ENCODE measurements at regions not wholly inside any gene's neighbourhood (a gene's known extent, or its start where the extent isn't known, plus 50 kb on each side); places are given as distances from the start of the nearest gene placed in this dataset.
A peak's percentile ranks its signal among the peaks of the same experiment; 100 is the strongest.

- H2BK5ac ChIP-seq (ENCODE audit: low read length): no peak overlapping the region
Observed at GRCh38 chr7:13359656-13360055, 629.8 kb downstream of the ETV1 start.

GRCh38 chr7:13386741-13387140, 602.7 kb downstream of the ETV1 start:
- Histone ChIP-seq H3K27ac (ENCODE audit: low read depth, low read length) (no peak overlapping the region), H4K5ac (ENCODE audit: low read length) (no peak overlapping the region), H3K4me2 (ENCODE audit: low read length) (no peak overlapping the region), H3K36me3 (ENCODE audit: control insufficient read depth, insufficient read depth, low read length) (no peaks in the 10 kb centered on the region), H3K23ac (ENCODE audit: low read length) (no peak overlapping the region), H3K4ac (ENCODE audit: low read depth, low read length) (no peak overlapping the region), H3K18ac (ENCODE audit: low read length) (no peak overlapping the region), H3K4me1 (ENCODE audit: control insufficient read depth, low read depth, low read length) (no peaks in the 10 kb centered on the region), H2BK120ac (ENCODE audit: low read depth, low read length) (no peak overlapping the region), H2AK5ac (ENCODE audit: low read length) (no peak overlapping the region), H3K9ac (ENCODE audit: low read length) (no peak overlapping the region), H2BK15ac (replicated peaks; ENCODE audit: low read depth) (no peak overlapping the region), H3K27me3 (ENCODE audit: insufficient read depth, low read length, poor library complexity) (no peaks in the 10 kb centered on the region), H2BK5ac (ENCODE audit: low read length) (no peak overlapping the region), H3K56ac (ENCODE audit: low read length) (no peak overlapping the region), H4K8ac (ENCODE audit: low read depth, low read length) (no peak overlapping the region), H3K79me1 (ENCODE audit: low read length) (no peaks in the 10 kb centered on the region), H3K79me2 (ENCODE audit: control insufficient read depth, insufficient read depth, low read length) (no peaks in the 10 kb centered on the region), H3K4me3 (ENCODE audit: low read length) (no peak overlapping the region)
- no peak for DNase-seq
- WGBS (ENCODE audit: extremely low coverage, insufficient coverage, low lambda C conversion rate): no CpG with 5 or more reads among the region's 1 CpG

More at GRCh38 chr7:13359656-13360055, 629.8 kb downstream of the ETV1 start:
- H3K4me1 ChIP-seq (ENCODE audit: control insufficient read depth, low read depth, low read length): no peaks in the 10 kb centered on the region
- peak; percentile 6 for DNase-seq
- no peak overlapping the region for H2BK15ac ChIP-seq (replicated peaks; ENCODE audit: low read depth)
- H3K79me1 ChIP-seq (ENCODE audit: low read length): no peaks in the 10 kb centered on the region
- no peak overlapping the region for H3K23ac ChIP-seq (ENCODE audit: low read length)
- H3K4me3 ChIP-seq (ENCODE audit: low read length): no peak overlapping the region
- H4K5ac ChIP-seq (ENCODE audit: low read length): no peak overlapping the region
- no peak overlapping the region for H2BK120ac ChIP-seq (ENCODE audit: low read depth, low read length)
- no peak overlapping the region for H3K4ac ChIP-seq (ENCODE audit: low read depth, low read length)
- H3K36me3 ChIP-seq (ENCODE audit: control insufficient read depth, insufficient read depth, low read length): no peaks in the 10 kb centered on the region
- H3K79me2 ChIP-seq (ENCODE audit: control insufficient read depth, insufficient read depth, low read length): no peaks in the 10 kb centered on the region
- no peaks in the 10 kb centered on the region for H3K27me3 ChIP-seq (ENCODE audit: insufficient read depth, low read length, poor library complexity)
- H3K4me2 ChIP-seq (ENCODE audit: low read length): no peak overlapping the region
- no peak overlapping the region for H3K9ac ChIP-seq (ENCODE audit: low read length)
- H3K56ac ChIP-seq (ENCODE audit: low read length): no peak overlapping the region
- no peak overlapping the region for H4K8ac ChIP-seq (ENCODE audit: low read depth, low read length)
- no peak overlapping the region for H3K18ac ChIP-seq (ENCODE audit: low read length)
- no CpG with 5 or more reads among the region's 10 CpGs for WGBS (ENCODE audit: extremely low coverage, insufficient coverage, low lambda C conversion rate)
- H3K27ac ChIP-seq (ENCODE audit: low read depth, low read length): no peak overlapping the region
- H2AK5ac ChIP-seq (ENCODE audit: low read length): no peak overlapping the region

GRCh38 chr7:13407911-13408310, 581.6 kb downstream of the ETV1 start:
- Histone ChIP-seq H2BK5ac (ENCODE audit: low read length) (no peak overlapping the region), H3K79me2 (ENCODE audit: control insufficient read depth, insufficient read depth, low read length) (no peaks in the 10 kb centered on the region), H3K56ac (ENCODE audit: low read length) (no peak overlapping the region), H3K23ac (ENCODE audit: low read length) (no peak overlapping the region), H3K27me3 (ENCODE audit: insufficient read depth, low read length, poor library complexity) (no peaks in the 10 kb centered on the region), H4K8ac (ENCODE audit: low read depth, low read length) (no peak overlapping the region), H3K36me3 (ENCODE audit: control insufficient read depth, insufficient read depth, low read length) (no peaks in the 10 kb centered on the region), H3K4me2 (ENCODE audit: low read length) (no peak overlapping the region), H2BK120ac (ENCODE audit: low read depth, low read length) (no peak overlapping the region), H3K4me3 (ENCODE audit: low read length) (no peak overlapping the region), H2AK5ac (ENCODE audit: low read length) (no peak overlapping the region), H2BK15ac (replicated peaks; ENCODE audit: low read depth) (no peak overlapping the region), H3K4me1 (ENCODE audit: control insufficient read depth, low read depth, low read length) (no peaks in the 10 kb centered on the region), H3K79me1 (ENCODE audit: low read length) (no peaks in the 10 kb centered on the region), H3K27ac (ENCODE audit: low read depth, low read length) (no peak overlapping the region), H4K5ac (ENCODE audit: low read length) (no peak overlapping the region), H3K4ac (ENCODE audit: low read depth, low read length) (no peak overlapping the region), H3K18ac (ENCODE audit: low read length) (no peak overlapping the region), H3K9ac (ENCODE audit: low read length) (no peak overlapping the region)
- no peak for DNase-seq
- no CpG with 5 or more reads among the region's 2 CpGs for WGBS (ENCODE audit: extremely low coverage, insufficient coverage, low lambda C conversion rate)

- no peak overlapping the region for H2BK15ac ChIP-seq (replicated peaks; ENCODE audit: low read depth)
- H3K27me3 ChIP-seq (ENCODE audit: insufficient read depth, low read length, poor library complexity): no peaks in the 10 kb centered on the region
- H2AK5ac ChIP-seq (ENCODE audit: low read length): no peak overlapping the region
- no peaks in the 10 kb centered on the region for H3K79me2 ChIP-seq (ENCODE audit: control insufficient read depth, insufficient read depth, low read length)
- no peaks in the 10 kb centered on the region for H3K4me1 ChIP-seq (ENCODE audit: control insufficient read depth, low read depth, low read length)
- H3K79me1 ChIP-seq (ENCODE audit: low read length): no peaks in the 10 kb centered on the region
- no peak overlapping the region for H3K27ac ChIP-seq (ENCODE audit: low read depth, low read length)
- no peaks in the 10 kb centered on the region for H3K36me3 ChIP-seq (ENCODE audit: control insufficient read depth, insufficient read depth, low read length)
- no peak overlapping the region for H3K4ac ChIP-seq (ENCODE audit: low read depth, low read length)
- H3K18ac ChIP-seq (ENCODE audit: low read length): no peak overlapping the region
- no peak overlapping the region for H3K4me2 ChIP-seq (ENCODE audit: low read length)
- no peak overlapping the region for H3K4me3 ChIP-seq (ENCODE audit: low read length)
- H2BK120ac ChIP-seq (ENCODE audit: low read depth, low read length): no peak overlapping the region
- no peak overlapping the region for H3K23ac ChIP-seq (ENCODE audit: low read length)
- H3K9ac ChIP-seq (ENCODE audit: low read length): no peak overlapping the region
- no peak overlapping the region for H3K56ac ChIP-seq (ENCODE audit: low read length)
- DNase-seq: peak; percentile 1
- H2BK5ac ChIP-seq (ENCODE audit: low read length): no peak overlapping the region
- H4K8ac ChIP-seq (ENCODE audit: low read depth, low read length): no peak overlapping the region
- H4K5ac ChIP-seq (ENCODE audit: low read length): no peak overlapping the region
Observed at GRCh38 chr7:13411151-13411550, 578.3 kb downstream of the ETV1 start.

GRCh38 chr7:13411636-13412035, 577.8 kb downstream of the ETV1 start:
- Histone ChIP-seq H3K79me2 (ENCODE audit: control insufficient read depth, insufficient read depth, low read length) (no peaks in the 10 kb centered on the region), H4K5ac (ENCODE audit: low read length) (no peak overlapping the region), H3K4me2 (ENCODE audit: low read length) (no peak overlapping the region), H3K4ac (ENCODE audit: low read depth, low read length) (no peak overlapping the region), H3K27me3 (ENCODE audit: insufficient read depth, low read length, poor library complexity) (no peaks in the 10 kb centered on the region), H2AK5ac (ENCODE audit: low read length) (no peak overlapping the region), H4K8ac (ENCODE audit: low read depth, low read length) (no peak overlapping the region), H3K23ac (ENCODE audit: low read length) (no peak overlapping the region), H3K4me3 (ENCODE audit: low read length) (no peak overlapping the region), H3K56ac (ENCODE audit: low read length) (no peak overlapping the region), H3K4me1 (ENCODE audit: control insufficient read depth, low read depth, low read length) (no peaks in the 10 kb centered on the region), H3K36me3 (ENCODE audit: control insufficient read depth, insufficient read depth, low read length) (no peaks in the 10 kb centered on the region), H3K18ac (ENCODE audit: low read length) (no peak overlapping the region), H2BK5ac (ENCODE audit: low read length) (no peak overlapping the region), H3K9ac (ENCODE audit: low read length) (no peak overlapping the region), H3K79me1 (ENCODE audit: low read length) (no peaks in the 10 kb centered on the region), H2BK15ac (replicated peaks; ENCODE audit: low read depth) (no peak overlapping the region), H3K27ac (ENCODE audit: low read depth, low read length) (no peak overlapping the region), H2BK120ac (ENCODE audit: low read depth, low read length) (no peak overlapping the region)
- DNase-seq: no peak
- WGBS (ENCODE audit: extremely low coverage, insufficient coverage, low lambda C conversion rate): no CpG with 5 or more reads among the region's 3 CpGs

GRCh38 chr7:13414181-13414580, 575.3 kb downstream of the ETV1 start:
- Histone ChIP-seq H3K4me1 (ENCODE audit: control insufficient read depth, low read depth, low read length) (no peaks in the 10 kb centered on the region), H3K79me2 (ENCODE audit: control insufficient read depth, insufficient read depth, low read length) (no peaks in the 10 kb centered on the region), H4K5ac (ENCODE audit: low read length) (no peak overlapping the region), H2BK15ac (replicated peaks; ENCODE audit: low read depth) (no peak overlapping the region), H2BK5ac (ENCODE audit: low read length) (no peak overlapping the region), H3K23ac (ENCODE audit: low read length) (no peak overlapping the region), H3K56ac (ENCODE audit: low read length) (no peak overlapping the region), H3K18ac (ENCODE audit: low read length) (no peak overlapping the region), H3K4me2 (ENCODE audit: low read length) (no peak overlapping the region), H3K27ac (ENCODE audit: low read depth, low read length) (no peak overlapping the region), H3K27me3 (ENCODE audit: insufficient read depth, low read length, poor library complexity) (no peaks in the 10 kb centered on the region), H3K79me1 (ENCODE audit: low read length) (no peaks in the 10 kb centered on the region), H3K4me3 (ENCODE audit: low read length) (no peak overlapping the region), H4K8ac (ENCODE audit: low read depth, low read length) (no peak overlapping the region), H2BK120ac (ENCODE audit: low read depth, low read length) (no peak overlapping the region), H2AK5ac (ENCODE audit: low read length) (no peak overlapping the region), H3K36me3 (ENCODE audit: control insufficient read depth, insufficient read depth, low read length) (no peaks in the 10 kb centered on the region), H3K9ac (ENCODE audit: low read length) (no peak overlapping the region), H3K4ac (ENCODE audit: low read depth, low read length) (no peak overlapping the region)
- no peak for DNase-seq

All from mesendoderm (in vitro differentiated cells).